Heart left ventricle (tissue), 13 donors: ENCODE measurements at regions not wholly inside any gene's neighbourhood (a gene's known extent, or its start where the extent isn't known, plus 50 kb on each side); places are given as distances from the start of the nearest gene placed in this dataset.

Source experiments
- CTCF ChIP-seq, 12 donors: fragments of 200-600 bp; sonication (generic) in 4 of 12; IDR thresholded peaks; one replicate each; pipeline versions ENCODE4 v1.5.0 to v1.8.0; 2018 to 2022; ENCODE audit warnings: antibody characterized with exemption in 12 of 12, mild to moderate bottlenecking in 5 of 12
- POLR2A ChIP-seq, 2 donors: fragments of 450-650 bp; IDR thresholded peaks; one replicate each; pipeline ENCODE4 v1.6.1; 2017; ENCODE audit warnings: antibody characterized with exemption in 2 of 2, mild to moderate bottlenecking in 2 of 2, moderate library complexity in 2 of 2
- donor health status: ischemic (EF 13 %, LVEDD 7.1; RV severe dilation, severe dysfunction).
- donor health status: DM: no; HTN: yes; CAD: no.
- donor health status: DM: no; HTN: no; CAD: no.
- donor health status: ischemic (EF 25% LVEDD 6.9; RV normal size, moderate dysfunction).
- donor health status: ischemic (EF 25% LVEDD 5.7; RV mildly dilated, moderate dysfunction).
- donor health status: ischemic (EF 35%, LVEDD 5.7; RV mildly dilated, moderate dysfunction).
- donor health status: nonischemic (EF 11% LVEDD 7.7; RV severe dilation, severe dysfunction).
- donor health status: DM: yes; HTN: yes; CAD: no.
- donor health status: PGD.
- donor health status: ischemic (EF 29% LVEDD 5.4; RV normal size, mild dysfunction).
- donor health status: nonischemic (EF 23%, LVEDD 6.1; RV moderate dilation, normal function).

GRCh38 chrX:104306180-104306579, 51.4 kb upstream of the ESX1 start:
- TF ChIP-seq CTCF (IDR thresholded peaks at IDR 0.05) (no peak), POLR2A (IDR thresholded peaks at IDR 0.05) (no peak)
